ENCODE measurements at regions not wholly inside any gene's neighbourhood (a gene's known extent, or its start where the extent isn't known, plus 50 kb on each side); places are given as distances from the start of the nearest gene placed in this dataset.

DNA sequence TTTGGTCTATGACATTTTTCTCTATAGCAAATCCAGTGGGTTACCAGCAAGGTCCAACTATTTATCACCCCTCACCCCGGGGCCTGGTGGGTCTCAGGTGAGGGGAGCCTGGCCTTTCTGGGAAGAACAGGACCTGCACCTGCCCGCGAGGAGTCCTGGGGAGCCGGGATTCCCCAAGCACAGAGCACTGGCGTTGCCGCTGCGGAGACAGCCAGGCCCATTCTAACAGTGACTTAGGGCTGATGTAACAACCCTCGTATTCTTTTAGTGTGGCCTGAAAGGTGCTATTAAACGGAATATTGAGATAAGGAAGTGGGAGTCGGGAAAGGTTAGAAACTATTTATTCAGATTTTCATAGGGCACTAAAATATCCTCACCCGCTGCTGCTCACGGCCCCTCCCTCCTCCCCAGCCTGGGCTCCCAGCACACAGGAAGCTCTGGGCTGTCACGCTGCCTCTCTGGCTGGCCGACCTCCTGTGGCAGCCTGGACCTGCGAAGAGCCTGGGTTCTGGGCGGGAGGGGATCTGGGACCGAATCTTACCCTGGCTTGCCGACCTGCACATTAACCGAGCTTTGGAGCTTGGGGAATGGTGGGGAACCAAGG, 141.2 kb downstream of the MIAT start:
- H3K27me3 ChIP-seq (ENCODE audit: low read depth) = no peaks in the 10 kb centered on the region
- no peaks in the 10 kb centered on the region for H3K9me3 ChIP-seq (replicated peaks)
- no peak for DNase-seq
- H3K4me1 ChIP-seq = no peaks in the 10 kb centered on the region
- no peak overlapping the region for H3K27ac ChIP-seq (replicated peaks)
- H3K4me3 ChIP-seq = no peak overlapping the region
- TF ChIP-seq CTCF (IDR thresholded peaks at IDR 0.05; ENCODE audit: borderline replicate concordance) = no peak
- H3K36me3 ChIP-seq = peaks cover 3% of the 10 kb centered on the region
- intact Hi-C loops (cut with micrococcal nuclease) = no loop called here

DNA sequence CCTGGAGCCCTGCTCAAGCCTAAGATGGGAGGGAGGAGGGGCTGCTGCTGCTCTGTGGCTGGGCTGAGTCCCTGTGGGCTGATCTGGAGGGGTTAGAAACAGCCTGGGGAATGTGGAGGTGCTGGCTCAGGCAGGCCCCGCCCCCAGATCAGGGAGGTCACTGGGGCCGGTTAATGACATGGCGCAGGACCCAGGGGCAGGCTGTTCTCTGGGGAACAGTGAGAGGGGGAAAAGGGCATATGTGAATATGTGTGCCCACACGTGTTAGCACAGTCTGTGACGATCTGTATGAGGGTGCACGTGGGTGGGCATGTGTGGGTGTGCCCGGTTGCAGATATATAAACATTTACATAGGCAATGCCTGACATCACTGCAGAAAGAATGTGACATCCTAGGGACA, 143.5 kb downstream of the MIAT start:
- Histone ChIP-seq H3K4me3 (no peak overlapping the region), H3K27me3 (ENCODE audit: low read depth) (no peaks in the 10 kb centered on the region), H3K27ac (replicated peaks) (no peak overlapping the region), H3K36me3 (no peaks in the 10 kb centered on the region), H3K9me3 (replicated peaks) (no peaks in the 10 kb centered on the region), H3K4me1 (no peaks in the 10 kb centered on the region)
- intact Hi-C loops (cut with micrococcal nuclease) = no loop called here
- DNase-seq = no peak
- no peak for TF ChIP-seq CTCF (IDR thresholded peaks at IDR 0.05; ENCODE audit: borderline replicate concordance)

- Histone ChIP-seq H3K9me3 (replicated peaks) (no peaks in the 10 kb centered on the region), H3K27ac (replicated peaks) (no peak overlapping the region), H3K27me3 (ENCODE audit: low read depth) (no peaks in the 10 kb centered on the region), H3K4me1 (no peaks in the 10 kb centered on the region), H3K4me3 (no peak overlapping the region), H3K36me3 (no peaks in the 10 kb centered on the region)
- no peak for DNase-seq
- TF ChIP-seq CTCF (IDR thresholded peaks at IDR 0.05; ENCODE audit: borderline replicate concordance) = no peak
- intact Hi-C loops (cut with micrococcal nuclease) = no loop called here
These were observed 144.1 kb downstream of the MIAT start for GRCh38 chr22:26801449-26801848.

- intact Hi-C loops (cut with micrococcal nuclease) = no loop called here
- Histone ChIP-seq H3K27me3 (ENCODE audit: low read depth) (no peaks in the 10 kb centered on the region), H3K27ac (replicated peaks) (no peak overlapping the region), H3K4me1 (no peaks in the 10 kb centered on the region), H3K4me3 (no peak overlapping the region), H3K36me3 (no peaks in the 10 kb centered on the region), H3K9me3 (replicated peaks) (no peaks in the 10 kb centered on the region)
- no peak for DNase-seq
- no peak for TF ChIP-seq CTCF (IDR thresholded peaks at IDR 0.05; ENCODE audit: borderline replicate concordance)
These were observed 146.9 kb downstream of the MIAT start for GRCh38 chr22:26804315-26804714.

- DNase-seq = no peak
- intact Hi-C loops (cut with micrococcal nuclease) = no loop called here
- no peak overlapping the region for H3K4me3 ChIP-seq
- TF ChIP-seq CTCF (IDR thresholded peaks at IDR 0.05; ENCODE audit: borderline replicate concordance) = no peak
- H3K9me3 ChIP-seq (replicated peaks) = no peaks in the 10 kb centered on the region
- no peaks in the 10 kb centered on the region for H3K27me3 ChIP-seq (ENCODE audit: low read depth)
- H3K36me3 ChIP-seq = no peaks in the 10 kb centered on the region
- no peak overlapping the region for H3K27ac ChIP-seq (replicated peaks)
- no peaks in the 10 kb centered on the region for H3K4me1 ChIP-seq
These were observed 147.6 kb downstream of the MIAT start for GRCh38 chr22:26804911-26805539.

All from left ventricle myocardium inferior (tissue), 1 donor.